ENCODE measurements at regions not wholly inside any gene's neighbourhood (a gene's known extent, or its start where the extent isn't known, plus 50 kb on each side); places are given as distances from the start of the nearest gene placed in this dataset.

- Histone ChIP-seq H3K36me3 (no peaks in the 10 kb centered on the region), H3K27ac (no peak overlapping the region), H3K4me1 (peaks cover 0 to 8% (median 2%) of the 10 kb centered on the region in 3 donors), H3K27me3 (no peaks in the 10 kb centered on the region), H3K4me3 (no peak overlapping the region), H3K9me3 (no peaks in the 10 kb centered on the region)
- TF ChIP-seq CTCF (IDR thresholded peaks at IDR 0.05) (no peak), POLR2AphosphoS5 (IDR thresholded peaks at IDR 0.05) (no peak), POLR2A (IDR thresholded peaks at IDR 0.05) (no peak), EP300 (IDR thresholded peaks at IDR 0.05) (no peak)
- WGBS, 2 donors (ENCODE audit: low coverage in 1 of 2): 40 to 63% methylated on average over 2 of the region's 2 CpGs
- ATAC-seq: no peak
These were observed 66.5 kb downstream of the COX7C start for GRCh38 chr5:86684222-86684621.

- H3K4me3 ChIP-seq: no peak overlapping the region
- no peaks in the 10 kb centered on the region for H3K9me3 ChIP-seq
- H3K36me3 ChIP-seq: no peaks in the 10 kb centered on the region
- no peaks in the 10 kb centered on the region for H3K4me1 ChIP-seq
- TF ChIP-seq POLR2AphosphoS5 (IDR thresholded peaks at IDR 0.05): no peak
- no peak for TF ChIP-seq EP300 (IDR thresholded peaks at IDR 0.05)
- TF ChIP-seq POLR2A (IDR thresholded peaks at IDR 0.05): no peak
- TF ChIP-seq CTCF (IDR thresholded peaks at IDR 0.05): no peak
- ATAC-seq: no peak
- 10 to 20% methylated on average over 1 of the region's 1 CpG for WGBS, 2 donors (ENCODE audit: low coverage in 1 of 2)
- no peaks in the 10 kb centered on the region for H3K27me3 ChIP-seq
- H3K27ac ChIP-seq: no peak overlapping the region
These were observed 68.3 kb downstream of the COX7C start for GRCh38 chr5:86686046-86686445.

GRCh38 chr5:86688406-86688805, 70.7 kb downstream of the COX7C start:
- H3K27ac ChIP-seq: no peak overlapping the region
- 53 to 78% methylated on average over 2 of the region's 2 CpGs for WGBS, 2 donors (ENCODE audit: low coverage in 1 of 2)
- ATAC-seq: no peak
- no peak for TF ChIP-seq CTCF (IDR thresholded peaks at IDR 0.05)
- TF ChIP-seq POLR2AphosphoS5 (IDR thresholded peaks at IDR 0.05): no peak
- no peak for TF ChIP-seq EP300 (IDR thresholded peaks at IDR 0.05)
- no peak for TF ChIP-seq POLR2A (IDR thresholded peaks at IDR 0.05)
- no peaks in the 10 kb centered on the region for H3K9me3 ChIP-seq
- H3K27me3 ChIP-seq: no peaks in the 10 kb centered on the region
- no peaks in the 10 kb centered on the region for H3K36me3 ChIP-seq
- H3K4me3 ChIP-seq: no peak overlapping the region
- no peaks in the 10 kb centered on the region for H3K4me1 ChIP-seq

GRCh38 chr5:86689103-86689729, 71.5 kb downstream of the COX7C start:
- WGBS, 2 donors (ENCODE audit: low coverage in 1 of 2): 75 to 90% methylated on average over 1 of the region's 1 CpG
- Histone ChIP-seq H3K9me3 (no peaks in the 10 kb centered on the region), H3K4me3 (no peak overlapping the region), H3K4me1 (no peaks in the 10 kb centered on the region), H3K27ac (no peak overlapping the region), H3K36me3 (no peaks in the 10 kb centered on the region), H3K27me3 (no peaks in the 10 kb centered on the region)
- TF ChIP-seq POLR2A (IDR thresholded peaks at IDR 0.05) (no peak), CTCF (IDR thresholded peaks at IDR 0.05) (no peak), EP300 (IDR thresholded peaks at IDR 0.05) (no peak), POLR2AphosphoS5 (IDR thresholded peaks at IDR 0.05) (no peak)
- ATAC-seq: no peak

- Histone ChIP-seq H3K4me3 (no peak overlapping the region), H3K9me3 (no peaks in the 10 kb centered on the region)
These were observed 91.6 kb downstream of the COX7C start for GRCh38 chr5:86709157-86709881.

More at GRCh38 chr5:86709157-86709881, 91.6 kb downstream of the COX7C start:
- H3K27ac ChIP-seq: no peak overlapping the region
- TF ChIP-seq CTCF (IDR thresholded peaks at IDR 0.05) (no peak), POLR2A (IDR thresholded peaks at IDR 0.05) (no peak), POLR2AphosphoS5 (IDR thresholded peaks at IDR 0.05) (no peak), EP300 (IDR thresholded peaks at IDR 0.05) (no peak)
- H3K36me3 ChIP-seq: no peaks in the 10 kb centered on the region
- no peaks in the 10 kb centered on the region for H3K4me1 ChIP-seq
- no peaks in the 10 kb centered on the region for H3K27me3 ChIP-seq
- no peak for ATAC-seq
- WGBS, 2 donors (ENCODE audit: low coverage in 1 of 2): 0% methylated on average over 1 of the region's 1 CpG
